HepG2 (cell line): ENCODE measurements at regions not wholly inside any gene's neighbourhood (a gene's known extent, or its start where the extent isn't known, plus 50 kb on each side); places are given as distances from the start of the nearest gene placed in this dataset.

Experiments
- ATAC-seq: fragments of 200-7000 bp; cut with Tn5 transposase; 3 replicates; pipeline ENCODE4 v1.9.1; 2020; ENCODE audit warnings: mild to moderate bottlenecking, moderate library complexity
- BruUV-seq: library from RNA; stranded (reverse); fragments of 400-500 nt; replicated peaks from 2 replicates; lab custom pipeline; 2021; lab: Mats Ljungman, UMichigan
- CTCF ChIA-PET: fragments of 300-600 bp; formaldehyde crosslinking; extraction: SDS; loops from one replicate; lab custom pipeline; 2021; ENCODE audit warnings: low total read pairs, inconsistent platforms, low intra/inter-chr PET ratio; lab: Yijun Ruan, JAX
- POLR2A ChIA-PET: fragments of 350-600 bp; sonication (Branson Sonifier 250); formaldehyde crosslinking; loops from one replicate; lab custom pipeline; 2020; ENCODE audit warnings: antibody characterized with exemption, inconsistent platforms; lab: Yijun Ruan, JAX
- DNase-seq: peaks from one replicate; pipeline ENCODE4 v3.0.0-alpha.2; 2015; ENCODE audit warnings: low spot score
- FAIRE-seq: peaks from 3 replicates; lab custom pipeline; 2011; peaks lifted over from hg19 to GRCh38; lab: Jason Lieb, UNC
- H2AFZ ChIP-seq: one replicate; pipeline ENCODE4 v1.6.1; 2011; ENCODE audit warnings: low read length, inconsistent platforms
- H3K27ac ChIP-seq: fragments of 300-600 bp; 3 replicates; pipeline ENCODE4 v1.8.0; 2011; ENCODE audit warnings: mixed run types, mild to moderate bottlenecking, mixed read lengths, low read length, inconsistent platforms; ENCODE audit not compliant: insufficient read depth; ENCODE audit errors: extremely low read length
- H3K27me3 ChIP-seq, 2 experiments: fragments of 200-600 bp in 1 of 2; 2 replicates in 1 of 2; 3 replicates in 1 of 2; pipeline versions ENCODE4 v1.6.0 to v1.8.0; 2011; ENCODE audit warnings: low read length in 2 of 2, mild to moderate bottlenecking in 2 of 2, moderate library complexity in 2 of 2, inconsistent platforms in 1 of 2; ENCODE audit not compliant: insufficient read depth in 2 of 2, control insufficient read depth in 1 of 2
- H3K36me3 ChIP-seq, 2 experiments: fragments of 200-600 bp in 1 of 2; replicated peaks in 1 of 2; 2 replicates in 1 of 2; 3 replicates in 1 of 2; pipeline versions ENCODE4 v1.5.1 to v1.8.0; 2011; ENCODE audit warnings: low read length in 2 of 2, inconsistent platforms in 1 of 2; ENCODE audit not compliant: insufficient read depth in 2 of 2, control insufficient read depth in 1 of 2
- H3K4me1 ChIP-seq: 2 replicates; pipeline ENCODE4 v1.5.1; 2012; ENCODE audit warnings: low read length, inconsistent platforms; ENCODE audit not compliant: insufficient read depth
- H3K4me2 ChIP-seq: 2 replicates; pipeline ENCODE4 v1.6.0; 2011; ENCODE audit warnings: low read depth, low read length, inconsistent platforms
- H3K4me3 ChIP-seq, 3 experiments: fragments of 200-600 bp in 1 of 3; sonication (generic), shearing (Covaris generic) in 1 of 3; replicated peaks in 1 of 3; 2 replicates each; pipeline ENCODE4 v1.5.1; 2011 to 2016; ENCODE audit warnings: low read length in 3 of 3, inconsistent platforms in 2 of 3, low read depth in 2 of 3, mild to moderate bottlenecking in 2 of 3, control low read depth in 1 of 3, mixed read lengths in 1 of 3; ENCODE audit not compliant: insufficient read depth in 1 of 3
- H3K79me2 ChIP-seq: one replicate; pipeline ENCODE4 v1.6.1; 2011; ENCODE audit warnings: low read length, inconsistent platforms; ENCODE audit not compliant: insufficient read depth
- H3K9ac ChIP-seq: 2 replicates; pipeline ENCODE4 v1.6.0; 2011; ENCODE audit warnings: mild to moderate bottlenecking, low read depth, low read length, inconsistent platforms; ENCODE audit not compliant: insufficient read depth
- H3K9me3 ChIP-seq: 2 replicates; pipeline ENCODE4 v1.5.1; 2012; ENCODE audit warnings: mild to moderate bottlenecking, low read length
- H4K20me1 ChIP-seq: 2 replicates; pipeline ENCODE4 v1.6.0; 2011; ENCODE audit warnings: inconsistent platforms, mild to moderate bottlenecking, low read length, moderate library complexity; ENCODE audit not compliant: insufficient read depth
- ATF7 ChIP-seq, 2 experiments: fragments of 450-650 bp in 1 of 2; sonication (generic) in 1 of 2; formaldehyde crosslinking in 1 of 2; IDR thresholded peaks; 2 replicates each; pipeline versions ENCODE4 v1.4.0 to v1.6.1; 2016 to 2020; ENCODE audit warnings: antibody characterized with exemption in 1 of 2, mild to moderate bottlenecking in 1 of 2, missing genetic modification reagents in 1 of 2
- HNRNPK ChIP-seq: fragments of 200-400 bp; formaldehyde crosslinking; IDR thresholded peaks from 2 replicates; pipeline ENCODE4 v1.6.1; 2018; ENCODE audit warnings: low read length, low read depth, moderate library complexity, mild to moderate bottlenecking; ENCODE audit not compliant: poor library complexity, severe bottlenecking
- NFYB ChIP-seq: sonication (generic); formaldehyde crosslinking; IDR thresholded peaks from 2 replicates; pipeline ENCODE4 v1.4.0; 2020; ENCODE audit warnings: missing genetic modification reagents
- NR2F2 ChIP-seq: IDR thresholded peaks from 2 replicates; pipeline ENCODE4 v1.6.1; 2012; ENCODE audit warnings: low read depth, inconsistent platforms, borderline replicate concordance
- POLR2AphosphoS2 ChIP-seq: IDR thresholded peaks from 2 replicates; pipeline ENCODE4 v1.6.1; 2011; ENCODE audit warnings: low read depth, low read length, improper control_type of control experiment
- SMYD3 ChIP-seq: sonication (generic); formaldehyde crosslinking; IDR thresholded peaks from 2 replicates; pipeline ENCODE4 v1.8.1; 2023; ENCODE audit warnings: mild to moderate bottlenecking, missing genetic modification reagents
- TSC22D2 ChIP-seq: sonication (generic); formaldehyde crosslinking; IDR thresholded peaks from 2 replicates; pipeline ENCODE4 v1.5.1; 2020; ENCODE audit warnings: missing genetic modification reagents, mild to moderate bottlenecking, borderline replicate concordance
- ZBTB4 ChIP-seq: sonication (generic); formaldehyde crosslinking; IDR thresholded peaks from 2 replicates; pipeline ENCODE4 v1.4.0; 2020; ENCODE audit warnings: missing genetic modification reagents, mild to moderate bottlenecking, borderline replicate concordance
- ZNF160 ChIP-seq: sonication (generic); formaldehyde crosslinking; IDR thresholded peaks from 2 replicates; pipeline ENCODE4 v1.8.0; 2022; ENCODE audit warnings: mild to moderate bottlenecking, inconsistent platforms, missing genetic modification reagents
- ZNF20 ChIP-seq: sonication (generic); formaldehyde crosslinking; IDR thresholded peaks from 2 replicates; pipeline ENCODE4 v1.4.0; 2020; ENCODE audit warnings: mild to moderate bottlenecking, moderate library complexity, missing genetic modification reagents
- ZNF230 ChIP-seq: sonication (generic); formaldehyde crosslinking; IDR thresholded peaks from 2 replicates; pipeline ENCODE4 v1.4.0; 2020; ENCODE audit warnings: mild to moderate bottlenecking, missing genetic modification reagents
- ZNF629 ChIP-seq: sonication (generic); formaldehyde crosslinking; conservative IDR thresholded peaks from 2 replicates; pipeline ENCODE4 v1.5.0; 2020; ENCODE audit warnings: missing genetic modification reagents
- ZNF646 ChIP-seq: sonication (generic); formaldehyde crosslinking; IDR thresholded peaks from 2 replicates; pipeline ENCODE4 v1.9.0; 2021; ENCODE audit warnings: mild to moderate bottlenecking, missing genetic modification reagents
- ZNF768 ChIP-seq: sonication (generic); formaldehyde crosslinking; IDR thresholded peaks from 2 replicates; pipeline ENCODE4 v1.4.0; 2020; ENCODE audit warnings: missing genetic modification reagents
- WGBS: methylation state at CpG from one replicate; pipeline ENCODE4 v1.1.6; 2017; ENCODE audit warnings: low lambda C conversion rate; 5-methylcytosine and 5-hydroxymethylcytosine counted together
- in situ Hi-C: cut with HindIII; loops from 2 replicates; pipeline ENCODE4 v1.10.0; 2017; ENCODE audit warnings: low pct_unique_long_range_greater_than_20kb; ENCODE audit not compliant: extremely low pct_ligation_motif_present
- intact Hi-C: fragments of 100-400 bp; cut with micrococcal nuclease; formaldehyde crosslinking; loops from one replicate; pipeline ENCODE4 v1.10.0; 2022; ENCODE audit not compliant: unreplicated experiment

- CTCF ChIA-PET, result no interaction called here
- no peaks in the 10 kb centered on the region for H3K9me3 ChIP-seq
- peaks cover 2 to 29% of the 10 kb centered on the region in 2 experiments; a peak in 4 of 5 replicates for H3K27me3 ChIP-seq
- BruUV-seq, result no TSS peak
- DNase-seq, result no peak
- H4K20me1 ChIP-seq, result no peaks in the 10 kb centered on the region
- H3K4me2 ChIP-seq, result no peak overlapping the region
- no peak overlapping the region for H3K9ac ChIP-seq
- in situ Hi-C loops (loop anchor here (10.0 kb wide), 1 partner anchor 465 kb away; the partner anchor contains the start of gene FOXF1), intact Hi-C loops (no loop called here)
- FAIRE-seq, result no peak
- no peak for TF ChIP-seq ZNF160 (CRISPR knock-in tag)
- no peak for TF ChIP-seq ZBTB4 (CRISPR knock-in tag)
- no peak for TF ChIP-seq NFYB (CRISPR knock-in tag)
- TF ChIP-seq POLR2AphosphoS2, result no peak
- no peak for TF ChIP-seq ZNF646
- TF ChIP-seq ZNF230 (CRISPR knock-in tag), result no peak
- no peak for TF ChIP-seq HNRNPK
- 0 out of 2 replicates have a peak, but pooled peaks have one; percentile 40 for TF ChIP-seq ZNF629 (CRISPR knock-in tag)
- TF ChIP-seq ZNF768 (CRISPR knock-in tag), result peak; percentile 68
- no peak for TF ChIP-seq TSC22D2 (CRISPR knock-in tag)
- TF ChIP-seq SMYD3 (CRISPR knock-in tag), result no peak
- TF ChIP-seq ATF7 (IDR thresholded peaks at IDR 0.05), result no peak
- no peak for TF ChIP-seq ATF7 (CRISPR knock-in tag; IDR thresholded peaks at IDR 0.05)
- no peak for TF ChIP-seq NR2F2
- TF ChIP-seq ZNF20, result no peak
- no peaks in the 10 kb centered on the region for H3K36me3 ChIP-seq
- H2AFZ ChIP-seq, result no peak overlapping the region
- no peaks in the 10 kb centered on the region for H3K79me2 ChIP-seq
- no peak overlapping the region for H3K4me3 ChIP-seq
- H3K4me1 ChIP-seq, result no peaks in the 10 kb centered on the region
- ATAC-seq, result no peak
- 60% methylated on average over 10 of the region's 10 CpGs for WGBS
- POLR2A ChIA-PET, result no interaction called here
- H3K27ac ChIP-seq, result no peak overlapping the region
Observed at GRCh38 chr16:86049641-86050040, 150.7 kb downstream of the IRF8 start.
